HepG2 (cell line): ENCODE measurements at regions not wholly inside any gene's neighbourhood (a gene's known extent, or its start where the extent isn't known, plus 50 kb on each side); places are given as distances from the start of the nearest gene placed in this dataset.

ENCODE experiments used
- ATAC-seq: fragments of 200-7000 bp; cut with Tn5 transposase; 3 replicates; pipeline ENCODE4 v1.9.1; 2020; ENCODE audit warnings: mild to moderate bottlenecking, moderate library complexity
- BruUV-seq: library from RNA; stranded (reverse); fragments of 400-500 nt; replicated peaks from 2 replicates; lab custom pipeline; 2021; lab: Mats Ljungman, UMichigan
- CTCF ChIA-PET: fragments of 300-600 bp; formaldehyde crosslinking; extraction: SDS; loops from one replicate; lab custom pipeline; 2021; ENCODE audit warnings: low total read pairs, inconsistent platforms, low intra/inter-chr PET ratio; lab: Yijun Ruan, JAX
- POLR2A ChIA-PET: fragments of 350-600 bp; sonication (Branson Sonifier 250); formaldehyde crosslinking; loops from one replicate; lab custom pipeline; 2020; ENCODE audit warnings: antibody characterized with exemption, inconsistent platforms; lab: Yijun Ruan, JAX
- DNase-seq: peaks from one replicate; pipeline ENCODE4 v3.0.0-alpha.2; 2015; ENCODE audit warnings: low spot score
- FAIRE-seq: peaks from 3 replicates; lab custom pipeline; 2011; peaks lifted over from hg19 to GRCh38; lab: Jason Lieb, UNC
- H2AFZ ChIP-seq: one replicate; pipeline ENCODE4 v1.6.1; 2011; ENCODE audit warnings: low read length, inconsistent platforms
- H3K27ac ChIP-seq: fragments of 300-600 bp; 3 replicates; pipeline ENCODE4 v1.8.0; 2011; ENCODE audit warnings: mixed run types, mild to moderate bottlenecking, mixed read lengths, low read length, inconsistent platforms; ENCODE audit not compliant: insufficient read depth; ENCODE audit errors: extremely low read length
- H3K27me3 ChIP-seq, 2 experiments: fragments of 200-600 bp in 1 of 2; 2 replicates in 1 of 2; 3 replicates in 1 of 2; pipeline versions ENCODE4 v1.6.0 to v1.8.0; 2011; ENCODE audit warnings: low read length in 2 of 2, mild to moderate bottlenecking in 2 of 2, moderate library complexity in 2 of 2, inconsistent platforms in 1 of 2; ENCODE audit not compliant: insufficient read depth in 2 of 2, control insufficient read depth in 1 of 2
- H3K36me3 ChIP-seq, 2 experiments: fragments of 200-600 bp in 1 of 2; replicated peaks in 1 of 2; 2 replicates in 1 of 2; 3 replicates in 1 of 2; pipeline versions ENCODE4 v1.5.1 to v1.8.0; 2011; ENCODE audit warnings: low read length in 2 of 2, inconsistent platforms in 1 of 2; ENCODE audit not compliant: insufficient read depth in 2 of 2, control insufficient read depth in 1 of 2
- H3K4me1 ChIP-seq: 2 replicates; pipeline ENCODE4 v1.5.1; 2012; ENCODE audit warnings: low read length, inconsistent platforms; ENCODE audit not compliant: insufficient read depth
- H3K4me2 ChIP-seq: 2 replicates; pipeline ENCODE4 v1.6.0; 2011; ENCODE audit warnings: low read depth, low read length, inconsistent platforms
- H3K4me3 ChIP-seq, 3 experiments: fragments of 200-600 bp in 1 of 3; sonication (generic), shearing (Covaris generic) in 1 of 3; replicated peaks in 1 of 3; 2 replicates each; pipeline ENCODE4 v1.5.1; 2011 to 2016; ENCODE audit warnings: low read length in 3 of 3, inconsistent platforms in 2 of 3, low read depth in 2 of 3, mild to moderate bottlenecking in 2 of 3, control low read depth in 1 of 3, mixed read lengths in 1 of 3; ENCODE audit not compliant: insufficient read depth in 1 of 3
- H3K79me2 ChIP-seq: one replicate; pipeline ENCODE4 v1.6.1; 2011; ENCODE audit warnings: low read length, inconsistent platforms; ENCODE audit not compliant: insufficient read depth
- H3K9ac ChIP-seq: 2 replicates; pipeline ENCODE4 v1.6.0; 2011; ENCODE audit warnings: mild to moderate bottlenecking, low read depth, low read length, inconsistent platforms; ENCODE audit not compliant: insufficient read depth
- H3K9me3 ChIP-seq: 2 replicates; pipeline ENCODE4 v1.5.1; 2012; ENCODE audit warnings: mild to moderate bottlenecking, low read length
- H4K20me1 ChIP-seq: 2 replicates; pipeline ENCODE4 v1.6.0; 2011; ENCODE audit warnings: inconsistent platforms, mild to moderate bottlenecking, low read length, moderate library complexity; ENCODE audit not compliant: insufficient read depth
- BRCA1 ChIP-seq: sonication (generic); formaldehyde crosslinking; IDR thresholded peaks from 2 replicates; pipeline ENCODE4 v1.4.0; 2020; ENCODE audit warnings: missing genetic modification reagents
- CREB1 ChIP-seq, 2 experiments: fragments of 450-650 bp in 1 of 2; IDR thresholded peaks; 2 replicates each; pipeline ENCODE4 v1.6.1; 2016 to 2017; ENCODE audit warnings: control low read depth in 1 of 2, mild to moderate bottlenecking in 1 of 2, missing compliant biosample characterization in 1 of 2, missing genetic modification characterization in 1 of 2
- FOXC1 ChIP-seq: sonication (generic); formaldehyde crosslinking; IDR thresholded peaks from 2 replicates; pipeline ENCODE4 v1.8.0; 2022; ENCODE audit warnings: mild to moderate bottlenecking, missing genetic modification reagents, borderline replicate concordance
- GTF3A ChIP-seq: sonication (generic); formaldehyde crosslinking; conservative IDR thresholded peaks from 2 replicates; pipeline ENCODE4 v1.4.0; 2020; ENCODE audit warnings: mild to moderate bottlenecking, missing genetic modification reagents
- ZBTB40 ChIP-seq, 2 experiments: fragments of 450-650 bp in 1 of 2; sonication (generic) in 1 of 2; formaldehyde crosslinking in 1 of 2; IDR thresholded peaks; 2 replicates each; pipeline versions ENCODE4 v1.6.1 to v1.8.0; 2016 to 2022; ENCODE audit warnings: antibody characterized with exemption in 1 of 2, mild to moderate bottlenecking in 1 of 2, missing genetic modification reagents in 1 of 2
- ZNF740 ChIP-seq: sonication (generic); formaldehyde crosslinking; IDR thresholded peaks from 2 replicates; pipeline ENCODE4 v1.4.0; 2020; ENCODE audit warnings: missing genetic modification reagents
- WGBS: methylation state at CpG from one replicate; pipeline ENCODE4 v1.1.6; 2017; ENCODE audit warnings: low lambda C conversion rate; 5-methylcytosine and 5-hydroxymethylcytosine counted together
- in situ Hi-C: cut with HindIII; loops from 2 replicates; pipeline ENCODE4 v1.10.0; 2017; ENCODE audit warnings: low pct_unique_long_range_greater_than_20kb; ENCODE audit not compliant: extremely low pct_ligation_motif_present
- intact Hi-C: fragments of 100-400 bp; cut with micrococcal nuclease; formaldehyde crosslinking; loops from one replicate; pipeline ENCODE4 v1.10.0; 2022; ENCODE audit not compliant: unreplicated experiment
- TF ChIP-seq, protein P1 (sequence below): sonication (generic); formaldehyde crosslinking; IDR thresholded peaks from 2 replicates; pipeline ENCODE4 v1.4.0; 2020; ENCODE audit warnings: missing genetic modification reagents, mild to moderate bottlenecking, borderline replicate concordance

DNA sequence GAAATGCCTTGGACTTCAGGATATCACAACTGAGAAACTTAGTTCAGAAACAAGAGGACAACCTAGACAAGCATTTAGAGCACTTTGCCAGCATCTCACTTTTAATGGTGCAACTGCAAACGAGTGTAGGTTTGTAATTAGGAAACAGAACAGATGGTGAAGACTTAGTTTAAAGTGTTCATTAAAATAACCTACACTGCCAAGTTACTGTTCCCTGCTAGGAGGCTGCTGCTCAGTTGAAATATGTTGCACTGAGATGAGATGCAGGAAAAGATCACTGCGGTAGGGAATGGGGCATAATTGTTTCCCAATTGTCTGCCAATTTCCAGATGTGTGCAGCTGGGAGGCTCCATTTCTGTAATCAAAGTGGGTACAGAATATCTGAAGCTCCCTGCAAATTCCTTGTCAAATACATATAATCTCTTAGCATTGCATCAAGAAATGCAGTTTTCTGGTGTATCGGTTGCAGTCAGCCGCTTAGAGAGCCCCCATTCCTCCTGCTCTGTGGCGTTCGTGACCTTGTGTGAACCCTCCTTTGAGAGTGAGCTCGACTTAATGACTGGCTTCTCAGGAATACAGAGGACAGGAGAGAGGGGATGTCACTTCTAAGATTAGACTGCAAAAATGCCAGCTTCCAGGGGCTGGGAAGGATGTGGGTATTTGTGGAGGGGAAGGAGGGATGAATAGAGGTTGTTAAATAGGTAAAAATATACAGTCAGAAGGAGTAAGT lies 448.9 kb downstream of the MED10 start:
- Histone ChIP-seq H3K79me2 (no peaks in the 10 kb centered on the region), H3K4me2 (no peak overlapping the region), H3K36me3 (no peaks in the 10 kb centered on the region), H3K27ac (no peak overlapping the region), H3K4me1 (no peaks in the 10 kb centered on the region), H2AFZ (no peak overlapping the region), H3K9me3 (no peaks in the 10 kb centered on the region), H3K27me3 (peaks cover 0 to 4% of the 10 kb centered on the region in 2 experiments; a peak in 2 of 5 replicates), H3K9ac (no peak overlapping the region), H3K4me3 (no peak overlapping the region), H4K20me1 (no peaks in the 10 kb centered on the region)
- FAIRE-seq (no peak), DNase-seq (no peak), ATAC-seq (no peak)
- POLR2A ChIA-PET: no interaction called here
- BruUV-seq: no TSS peak
- in situ Hi-C loops: no loop called here
- WGBS: 30% methylated on average over 7 of the region's 7 CpGs
- intact Hi-C loops: no loop called here
- CTCF ChIA-PET: no interaction called here
- TF ChIP-seq FOXC1 (CRISPR knock-in tag) (no peak), ZNF740 (CRISPR knock-in tag) (no peak), ZBTB40 (IDR thresholded peaks at IDR 0.05) (no peak), ZBTB40 (CRISPR knock-in tag; IDR thresholded peaks at IDR 0.05) (no peak), CREB1 (IDR thresholded peaks at IDR 0.05) (no peak), CREB1 (CRISPR knock-in tag; IDR thresholded peaks at IDR 0.05) (no peak), GTF3A (CRISPR knock-in tag) (no peak), BRCA1 (CRISPR knock-in tag) (no peak)
- TF ChIP-seq, protein P1, sequence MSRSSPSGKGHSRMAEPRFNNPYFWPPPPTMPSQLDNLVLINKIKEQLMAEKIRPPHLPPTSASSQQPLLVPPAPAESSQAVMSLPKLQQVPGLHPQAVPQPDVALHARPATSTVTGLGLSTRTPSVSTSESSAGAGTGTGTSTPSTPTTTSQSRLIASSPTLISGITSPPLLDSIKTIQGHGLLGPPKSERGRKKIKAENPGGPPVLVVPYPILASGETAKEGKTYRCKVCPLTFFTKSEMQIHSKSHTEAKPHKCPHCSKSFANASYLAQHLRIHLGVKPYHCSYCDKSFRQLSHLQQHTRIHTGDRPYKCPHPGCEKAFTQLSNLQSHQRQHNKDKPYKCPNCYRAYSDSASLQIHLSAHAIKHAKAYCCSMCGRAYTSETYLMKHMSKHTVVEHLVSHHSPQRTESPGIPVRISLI: no peak
